H9 (cell line): ENCODE measurements at regions not wholly inside any gene's neighbourhood (a gene's known extent, or its start where the extent isn't known, plus 50 kb on each side); places are given as distances from the start of the nearest gene placed in this dataset.

Source experiments
- DNase-seq: peaks from one replicate; pipeline ENCODE4 v3.0.0-alpha.2; 2017
- H2AFZ ChIP-seq: one replicate; pipeline ENCODE4 v1.6.1; 2013; ENCODE audit warnings: mild to moderate bottlenecking, low read length, control low read depth, moderate library complexity
- H2AK5ac ChIP-seq: 2 replicates; pipeline ENCODE4 v1.6.1; 2013; ENCODE audit warnings: low read length, control low read depth, mixed read lengths; ENCODE audit not compliant: insufficient read length
- H2BK120ac ChIP-seq: one replicate; pipeline ENCODE4 v1.6.1; 2013; ENCODE audit warnings: low read depth, mild to moderate bottlenecking, low read length, control low read depth, inconsistent platforms; ENCODE audit not compliant: poor library complexity, severe bottlenecking
- H2BK12ac ChIP-seq: 2 replicates; pipeline ENCODE4 v1.6.1; 2013; ENCODE audit warnings: low read length, control low read depth, mixed read lengths, low read depth; ENCODE audit not compliant: insufficient read length
- H2BK15ac ChIP-seq: 2 replicates; pipeline ENCODE4 v1.6.1; 2013; ENCODE audit warnings: low read depth, low read length, control low read depth
- H2BK20ac ChIP-seq: one replicate; pipeline ENCODE4 v1.6.1; 2013; ENCODE audit warnings: low read depth, mild to moderate bottlenecking, low read length, control low read depth, inconsistent platforms; ENCODE audit not compliant: poor library complexity, severe bottlenecking
- H2BK5ac ChIP-seq: 2 replicates; pipeline ENCODE4 v1.6.1; 2013; ENCODE audit warnings: low read length, control low read depth, mixed read lengths; ENCODE audit not compliant: insufficient read length
- H3K14ac ChIP-seq: 2 replicates; pipeline ENCODE4 v1.6.1; 2013; ENCODE audit warnings: low read length, control low read depth; ENCODE audit not compliant: insufficient read depth
- H3K18ac ChIP-seq: 2 replicates; pipeline ENCODE4 v1.6.1; 2013; ENCODE audit warnings: low read depth, mild to moderate bottlenecking, mixed read lengths, low read length, control low read depth; ENCODE audit not compliant: insufficient read length
- H3K23ac ChIP-seq: 2 replicates; pipeline ENCODE4 v1.6.1; 2013; ENCODE audit warnings: low read length, control low read depth, mixed read lengths, low read depth; ENCODE audit not compliant: insufficient read length
- H3K23me2 ChIP-seq: 2 replicates; pipeline ENCODE4 v1.6.1; 2013; ENCODE audit warnings: low read depth, mild to moderate bottlenecking, mixed read lengths, low read length, control low read depth; ENCODE audit not compliant: insufficient read length, poor library complexity, severe bottlenecking
- H3K27ac ChIP-seq: 2 replicates; pipeline ENCODE4 v1.5.1; 2013; ENCODE audit warnings: low read length, control low read depth, mixed read lengths, low read depth; ENCODE audit not compliant: insufficient read length
- H3K27me3 ChIP-seq: 2 replicates; pipeline ENCODE4 v1.6.1; 2013; ENCODE audit warnings: low read length, control low read depth, inconsistent platforms; ENCODE audit not compliant: insufficient read depth
- H3K4ac ChIP-seq: 2 replicates; pipeline ENCODE4 v1.6.1; 2013; ENCODE audit warnings: low read depth, mild to moderate bottlenecking, control low read depth, inconsistent platforms, low read length, moderate library complexity
- H3K4me1 ChIP-seq: 2 replicates; pipeline ENCODE4 v1.6.1; 2013; ENCODE audit warnings: low read length, control low read depth, inconsistent platforms; ENCODE audit not compliant: insufficient read depth
- H3K4me2 ChIP-seq: 2 replicates; pipeline ENCODE4 v1.6.1; 2013; ENCODE audit warnings: low read length, control low read depth, mixed read lengths; ENCODE audit not compliant: insufficient read length, insufficient read depth
- H3K56ac ChIP-seq: 2 replicates; pipeline ENCODE4 v1.6.1; 2013; ENCODE audit warnings: low read depth, mild to moderate bottlenecking, mixed read lengths, low read length, control low read depth; ENCODE audit not compliant: insufficient read length
- H3K79me1 ChIP-seq: 2 replicates; pipeline ENCODE4 v1.6.1; 2013; ENCODE audit warnings: low read depth, mild to moderate bottlenecking, moderate library complexity, low read length, control low read depth, inconsistent platforms; ENCODE audit not compliant: insufficient read depth, poor library complexity, severe bottlenecking
- H3K79me2 ChIP-seq: 2 replicates; pipeline ENCODE4 v1.6.1; 2013; ENCODE audit warnings: low read length, control low read depth, inconsistent platforms; ENCODE audit not compliant: insufficient read depth
- H3K9ac ChIP-seq: 2 replicates; pipeline ENCODE4 v1.6.1; 2013; ENCODE audit warnings: low read length, control low read depth, mixed read lengths; ENCODE audit not compliant: insufficient read length; ENCODE audit errors: extremely low read depth
- H3K9me3 ChIP-seq: one replicate; pipeline ENCODE4 v1.6.1; 2013; ENCODE audit warnings: low read depth, low read length, inconsistent platforms; ENCODE audit not compliant: control insufficient read depth
- H3T11ph ChIP-seq: one replicate; pipeline ENCODE4 v1.6.1; 2013; ENCODE audit warnings: mild to moderate bottlenecking, low read length, control low read depth, inconsistent platforms
- H4K20me1 ChIP-seq: one replicate; pipeline ENCODE4 v1.6.1; 2013; ENCODE audit not compliant: control insufficient read depth, insufficient read length, insufficient read depth
- H4K5ac ChIP-seq: 2 replicates; pipeline ENCODE4 v1.6.1; 2013; ENCODE audit warnings: low read depth, mild to moderate bottlenecking, mixed read lengths, low read length, control low read depth; ENCODE audit not compliant: insufficient read length
- H4K8ac ChIP-seq: replicated peaks from 2 replicates; pipeline ENCODE4 v1.6.1; 2013; ENCODE audit warnings: low read length, control low read depth, mixed read lengths, low read depth; ENCODE audit not compliant: insufficient read length
- H4K91ac ChIP-seq: 2 replicates; pipeline ENCODE4 v1.6.1; 2013; ENCODE audit warnings: low read depth, mild to moderate bottlenecking, moderate library complexity, mixed read lengths, low read length, control low read depth; ENCODE audit not compliant: insufficient read length
- H3K27ac Mint-ChIP-seq, 3 experiments: 2 replicates in 2 of 3; 3 replicates in 1 of 3; pipeline ENCODE4 v1.8.0; 2020 to 2021; ENCODE audit warnings: mixed read lengths in 3 of 3, mild to moderate bottlenecking in 1 of 3, moderate library complexity in 1 of 3
- H3K27me3 Mint-ChIP-seq: 2 replicates; pipeline ENCODE4 v1.8.0; 2021; ENCODE audit warnings: low read depth, mild to moderate bottlenecking, moderate library complexity, mixed read lengths
- H3K36me3 Mint-ChIP-seq, 3 experiments: 2 replicates in 2 of 3; 3 replicates in 1 of 3; pipeline ENCODE4 v1.8.0; 2020 to 2021; ENCODE audit warnings: low read depth in 3 of 3, mixed read lengths in 3 of 3; ENCODE audit not compliant: insufficient read depth in 1 of 3
- H3K4me1 Mint-ChIP-seq, 2 experiments: 2 replicates each; pipeline ENCODE4 v1.8.0; 2020; ENCODE audit warnings: mixed read lengths in 2 of 2
- H3K4me3 Mint-ChIP-seq, 2 experiments: 2 replicates in 1 of 2; 3 replicates in 1 of 2; pipeline ENCODE4 v1.8.0; 2020 to 2021; ENCODE audit warnings: mild to moderate bottlenecking in 2 of 2, mixed read lengths in 2 of 2, moderate library complexity in 1 of 2
- H3K9me3 Mint-ChIP-seq, 2 experiments: 2 replicates in 1 of 2; 3 replicates in 1 of 2; pipeline ENCODE4 v1.8.0; 2020; ENCODE audit warnings: mild to moderate bottlenecking in 2 of 2, mixed read lengths in 2 of 2, moderate library complexity in 1 of 2
- WGBS: extraction: QIAGEN DNeasy Blood & Tissue Kit; methylation state at CpG from one replicate; pipeline ENCODE4 v1.1.7; 2013; ENCODE audit warnings: missing lambda C conversion rate, low lambda C conversion rate, mixed read lengths; ENCODE audit not compliant: insufficient read length; ENCODE audit errors: extremely low coverage; 5-methylcytosine and 5-hydroxymethylcytosine counted together
- TF ChIP-seq, protein P1 (sequence below): fragments of 200-600 bp; sonication (generic); conservative IDR thresholded peaks from 3 replicates; pipeline ENCODE4 v1.8.0; 2021; ENCODE audit warnings: antibody characterized with exemption, mild to moderate bottlenecking

DNA sequence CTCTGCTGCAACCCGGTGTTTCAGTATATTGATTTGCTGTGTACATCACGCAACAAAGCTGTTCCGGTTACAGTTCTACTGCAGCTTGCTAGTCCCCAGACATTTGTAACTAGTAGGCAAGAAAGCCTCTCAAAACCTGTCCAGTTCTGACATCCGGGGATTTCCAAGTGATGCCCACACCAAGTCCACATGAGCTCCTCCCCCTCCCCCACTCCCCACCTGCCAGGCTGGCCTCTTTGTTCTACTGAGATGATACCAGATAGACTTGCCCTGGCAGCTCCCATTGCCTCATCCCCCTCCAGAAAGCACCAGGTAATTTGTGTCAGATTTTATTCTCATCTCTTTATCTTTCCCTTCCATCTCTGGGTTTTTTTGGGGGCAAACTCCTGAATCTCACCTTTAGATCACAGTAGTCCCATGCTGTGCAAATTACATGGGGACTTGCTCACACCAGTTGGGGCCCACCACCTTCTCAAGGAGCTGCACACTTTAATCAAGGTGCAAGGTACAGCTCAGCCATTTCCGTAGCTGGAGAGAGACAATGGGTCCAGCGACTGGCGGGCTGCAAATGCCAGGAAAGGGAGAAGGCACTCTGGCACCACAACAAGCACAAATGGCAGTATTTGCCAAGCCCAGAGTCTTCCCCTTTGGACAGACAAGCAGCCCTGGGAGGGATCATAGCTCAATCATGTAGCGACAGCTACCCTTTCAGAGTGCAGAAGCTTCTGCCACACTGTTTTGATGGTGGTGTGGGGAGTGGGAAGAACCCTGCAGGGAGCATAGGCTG, 183.1 kb downstream of the CYLD start:
- H2AFZ ChIP-seq, result no peak overlapping the region
- no peak for DNase-seq
- H4K20me1 ChIP-seq, result no peaks in the 10 kb centered on the region
- H3K27me3 ChIP-seq, result no peaks in the 10 kb centered on the region
- H3K27ac Mint-ChIP-seq, result peak overlapping the region in 1 of 3 experiments; percentile 26; a peak in 2 of 7 replicates
- no peak overlapping the region for H2BK120ac ChIP-seq
- H3K79me2 ChIP-seq, result no peaks in the 10 kb centered on the region
- no peak overlapping the region for H2BK5ac ChIP-seq
- H3K27me3 Mint-ChIP-seq, result peaks cover 10% of the 10 kb centered on the region; the same call in 1 of the 2 replicates
- no peaks in the 10 kb centered on the region for H3K4me1 ChIP-seq
- H3K9ac ChIP-seq, result no peak overlapping the region
- H2BK20ac ChIP-seq, result no peak overlapping the region
- no peak overlapping the region for H3K14ac ChIP-seq
- no peak overlapping the region for H3K4me2 ChIP-seq
- no peak overlapping the region for H3K56ac ChIP-seq
- peaks cover 0 to 2% of the 10 kb centered on the region in 2 experiments; a peak in 1 of 5 replicates for H3K9me3 Mint-ChIP-seq
- TF ChIP-seq, protein P1, sequence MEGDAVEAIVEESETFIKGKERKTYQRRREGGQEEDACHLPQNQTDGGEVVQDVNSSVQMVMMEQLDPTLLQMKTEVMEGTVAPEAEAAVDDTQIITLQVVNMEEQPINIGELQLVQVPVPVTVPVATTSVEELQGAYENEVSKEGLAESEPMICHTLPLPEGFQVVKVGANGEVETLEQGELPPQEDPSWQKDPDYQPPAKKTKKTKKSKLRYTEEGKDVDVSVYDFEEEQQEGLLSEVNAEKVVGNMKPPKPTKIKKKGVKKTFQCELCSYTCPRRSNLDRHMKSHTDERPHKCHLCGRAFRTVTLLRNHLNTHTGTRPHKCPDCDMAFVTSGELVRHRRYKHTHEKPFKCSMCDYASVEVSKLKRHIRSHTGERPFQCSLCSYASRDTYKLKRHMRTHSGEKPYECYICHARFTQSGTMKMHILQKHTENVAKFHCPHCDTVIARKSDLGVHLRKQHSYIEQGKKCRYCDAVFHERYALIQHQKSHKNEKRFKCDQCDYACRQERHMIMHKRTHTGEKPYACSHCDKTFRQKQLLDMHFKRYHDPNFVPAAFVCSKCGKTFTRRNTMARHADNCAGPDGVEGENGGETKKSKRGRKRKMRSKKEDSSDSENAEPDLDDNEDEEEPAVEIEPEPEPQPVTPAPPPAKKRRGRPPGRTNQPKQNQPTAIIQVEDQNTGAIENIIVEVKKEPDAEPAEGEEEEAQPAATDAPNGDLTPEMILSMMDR, result no peak
- H4K5ac ChIP-seq, result no peak overlapping the region
- no peaks in the 10 kb centered on the region for H3K9me3 ChIP-seq
- no peak overlapping the region for H2AK5ac ChIP-seq
- no peak overlapping the region; a peak in 1 of 5 replicates for H3K4me3 Mint-ChIP-seq
- no peaks in the 10 kb centered on the region for H3K79me1 ChIP-seq
- H4K8ac ChIP-seq, result no peak overlapping the region
- WGBS, result no CpG with 5 or more reads among the region's 8 CpGs
- no peak overlapping the region for H3K27ac ChIP-seq
- no peak overlapping the region for H3T11ph ChIP-seq
- H3K36me3 Mint-ChIP-seq, result no peaks in the 10 kb centered on the region
- no peak overlapping the region for H2BK12ac ChIP-seq
- no peak overlapping the region for H2BK15ac ChIP-seq
- H3K18ac ChIP-seq, result no peak overlapping the region
- no peak overlapping the region for H4K91ac ChIP-seq
- no peak overlapping the region for H3K4ac ChIP-seq
- H3K23ac ChIP-seq, result no peak overlapping the region
- peaks cover 9 to 10% of the 10 kb centered on the region in 2 experiments for H3K4me1 Mint-ChIP-seq
- H3K23me2 ChIP-seq, result no peaks in the 10 kb centered on the region
